HG03439 (cell line): ENCODE measurements at regions not wholly inside any gene's neighbourhood (a gene's known extent, or its start where the extent isn't known, plus 50 kb on each side); places are given as distances from the start of the nearest gene placed in this dataset.

Source experiments
- ATAC-seq: cut with Tn5 transposase; IDR thresholded peaks from one replicate; pipeline ENCODE4 v1.9.1; 2021; ENCODE audit warnings: mild to moderate bottlenecking, moderate library complexity; ENCODE audit not compliant: unreplicated experiment

GRCh38 chr2:60003076-60003475 is 550.4 kb downstream of the BCL11A start:
- no peak for ATAC-seq

DNA sequence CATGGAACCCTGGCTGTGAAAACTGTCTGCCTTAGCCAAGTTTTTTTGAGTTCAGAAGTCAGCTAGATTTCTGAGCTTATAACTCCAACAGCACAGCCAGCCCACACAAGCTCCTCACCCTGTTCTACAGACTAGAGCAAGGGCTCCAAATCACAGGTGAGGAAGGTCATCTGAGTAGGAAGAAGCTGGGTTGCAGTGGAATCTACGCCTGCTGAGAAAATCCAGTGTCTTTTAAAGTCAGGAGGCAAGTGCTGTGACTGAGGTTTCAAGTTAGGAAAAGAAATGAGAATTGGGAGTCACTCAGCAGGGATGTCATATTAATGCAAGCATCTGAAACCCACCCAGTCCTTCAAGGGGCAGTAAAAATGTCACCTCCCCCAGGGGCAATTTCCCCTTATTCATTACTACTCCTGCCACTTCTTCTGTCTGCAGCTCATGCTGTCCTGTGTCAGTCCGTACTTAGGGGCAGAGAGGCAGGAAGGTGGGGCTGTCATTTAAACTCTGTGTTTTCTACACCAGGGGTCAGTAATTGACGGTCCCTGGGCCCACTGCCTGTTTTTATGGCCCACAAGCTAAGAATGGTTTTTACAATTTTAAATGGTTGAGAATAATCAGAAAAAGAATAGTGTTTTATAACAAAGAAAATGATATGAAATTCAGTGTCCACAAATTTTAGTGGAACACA is 551.1 kb downstream of the BCL11A start:
- ATAC-seq, result no peak

GRCh38 chr2:60000686-60001085 is 552.8 kb downstream of the BCL11A start:
- no peak for ATAC-seq

DNA sequence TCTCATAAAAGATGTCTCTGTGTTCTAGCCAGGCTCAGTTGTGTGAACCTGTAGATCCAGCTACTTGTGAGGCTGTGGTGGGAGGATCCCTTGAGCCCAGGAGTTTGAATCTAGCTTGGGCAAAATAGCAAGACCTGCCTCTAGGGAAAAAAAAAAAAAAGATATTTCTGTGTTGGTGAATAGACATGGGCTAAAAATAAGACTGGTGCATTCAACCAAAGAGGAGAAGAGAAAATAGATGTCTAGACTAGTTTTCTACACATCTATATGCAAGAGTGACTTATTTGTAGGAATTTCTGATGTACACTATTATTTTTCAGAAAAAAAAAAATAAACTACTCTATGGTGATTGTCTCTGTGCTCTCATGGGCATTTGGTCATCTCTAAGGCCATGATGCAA is 555.1 kb downstream of the BCL11A start:
- ATAC-seq, result no peak

DNA sequence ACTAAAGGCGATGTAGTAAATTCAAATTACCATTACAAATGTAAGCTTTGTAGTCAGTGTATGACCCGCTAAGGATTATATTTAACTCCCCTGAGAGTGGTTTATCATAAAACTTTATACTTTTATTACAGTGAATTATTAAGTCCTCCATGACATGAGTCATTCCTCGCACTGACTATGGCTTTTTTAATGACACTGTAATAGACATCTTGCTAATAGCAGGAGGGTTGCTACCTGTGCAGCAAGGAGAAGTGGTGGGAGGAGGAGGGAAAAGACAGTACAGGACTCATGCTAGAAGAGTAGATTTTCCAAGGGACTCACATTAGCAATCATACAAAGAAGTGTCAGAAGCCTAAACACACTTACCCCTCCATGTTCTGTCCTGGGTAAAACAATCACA is 556.1 kb downstream of the BCL11A start:
- ATAC-seq, result no peak

DNA sequence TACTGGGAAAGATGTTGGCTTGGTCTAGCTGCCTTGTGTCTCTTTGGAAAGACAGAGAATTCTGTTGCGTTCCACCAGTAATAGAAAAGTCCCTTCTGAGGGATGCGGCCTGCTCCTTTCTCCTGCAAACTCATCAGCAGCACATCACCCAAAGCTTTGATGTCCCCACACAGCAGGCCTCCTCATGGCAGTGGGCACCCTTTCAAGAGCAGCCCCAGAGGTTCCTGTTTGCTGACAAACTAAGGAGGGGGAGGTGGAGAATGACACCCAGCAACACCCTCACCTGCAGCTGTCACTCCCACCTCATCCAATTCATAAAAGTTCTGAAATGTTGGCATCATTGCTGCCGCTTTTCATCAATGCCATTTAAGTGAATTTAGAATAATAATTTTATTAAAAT is 556.6 kb downstream of the BCL11A start:
- no peak for ATAC-seq

GRCh38 chr2:59993726-59994125 is 559.7 kb downstream of the BCL11A start:
- ATAC-seq, result no peak

GRCh38 chr2:59988341-59988740 is 565.1 kb downstream of the BCL11A start:
- ATAC-seq, result no peak

GRCh38 chr2:59986511-59986910 is 566.9 kb downstream of the BCL11A start:
- ATAC-seq, result no peak

DNA sequence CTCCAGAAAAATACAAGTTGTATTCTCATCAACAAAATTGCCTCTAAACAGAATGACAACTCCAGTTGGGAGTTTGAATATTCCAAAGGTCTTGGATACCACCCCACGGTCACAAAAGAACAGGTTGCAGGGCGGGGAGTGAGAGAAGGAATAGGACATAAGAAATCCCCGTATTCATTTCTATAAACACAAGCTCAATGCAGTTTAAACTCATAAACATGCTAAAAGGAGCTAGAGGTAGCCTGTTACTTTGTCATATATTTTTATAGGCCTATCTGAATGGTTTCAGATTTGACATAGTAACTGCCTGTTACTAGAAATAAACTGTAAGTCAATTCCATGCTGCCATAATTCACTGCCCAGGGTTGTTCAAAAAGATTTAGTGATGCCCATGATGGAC is 567.5 kb downstream of the BCL11A start:
- ATAC-seq, result no peak

- no peak for ATAC-seq
These were observed 579.2 kb downstream of the BCL11A start for GRCh38 chr2:59974051-59974766.

- ATAC-seq, result no peak
These were observed 584.3 kb downstream of the BCL11A start for GRCh38 chr2:59969161-59969560.

DNA sequence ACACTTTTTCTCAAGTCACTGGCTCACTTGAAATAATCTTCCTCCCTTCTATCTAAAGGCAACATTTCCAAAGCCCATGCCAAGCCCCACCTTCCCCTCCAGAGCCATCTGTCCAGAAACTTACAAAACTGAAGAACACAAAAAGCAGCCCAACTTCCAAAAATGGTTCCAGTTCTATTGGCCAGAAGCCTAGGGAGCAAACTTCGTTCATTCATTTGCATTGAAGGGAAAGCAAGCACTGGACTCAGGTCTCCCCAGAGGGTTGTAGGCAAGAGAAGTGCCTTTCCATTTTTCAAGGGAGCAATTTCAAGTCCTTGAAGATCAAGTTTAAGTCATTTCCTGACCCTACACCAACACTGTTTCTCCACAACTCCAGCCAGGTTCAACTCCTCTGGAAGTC is 585.0 kb downstream of the BCL11A start:
- no peak for ATAC-seq

DNA sequence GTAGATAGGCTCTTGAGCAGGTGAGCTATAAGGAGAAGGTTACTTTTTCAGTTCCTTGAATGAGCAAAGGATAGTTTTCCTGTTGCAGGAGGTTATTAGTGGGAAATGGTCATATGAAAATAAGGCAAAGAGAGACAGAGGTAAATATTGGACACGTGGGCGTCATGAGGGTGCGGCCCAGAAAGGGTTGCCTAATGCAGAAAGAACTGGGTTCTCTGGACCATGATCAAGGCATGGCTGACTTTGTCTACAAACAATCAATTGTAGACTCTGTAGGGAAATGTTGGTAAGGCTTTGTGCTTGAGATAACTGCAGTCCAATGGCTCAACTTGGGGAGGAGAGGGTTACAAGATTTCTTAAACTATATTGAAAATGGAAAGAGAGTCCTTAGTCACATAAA is 585.8 kb downstream of the BCL11A start:
- ATAC-seq, result no peak

GRCh38 chr2:59963157-59963556 is 590.3 kb downstream of the BCL11A start:
- no peak for ATAC-seq

- no peak for ATAC-seq
These were observed 591.7 kb downstream of the BCL11A start for GRCh38 chr2:59961746-59962145.

GRCh38 chr2:59959944-59960343 is 593.5 kb downstream of the BCL11A start:
- ATAC-seq, result no peak

DNA sequence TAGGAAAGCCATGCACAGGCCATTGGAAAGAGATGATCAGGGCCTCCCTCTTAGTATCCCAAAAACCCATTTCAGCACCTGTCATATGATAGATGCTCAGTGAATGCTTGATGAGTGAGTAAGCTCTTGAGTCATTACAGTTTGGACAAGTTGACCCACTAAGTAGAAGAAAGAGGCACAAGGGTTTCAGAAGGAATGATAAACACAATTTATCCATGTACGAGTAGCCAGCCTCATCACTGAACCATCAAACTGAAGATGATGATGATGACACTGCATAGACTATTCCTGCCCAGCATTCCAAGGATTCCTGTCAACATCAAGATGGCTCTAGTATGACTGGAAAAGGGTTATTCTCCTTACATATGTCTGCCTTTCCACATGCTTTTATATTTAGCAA is 596.0 kb downstream of the BCL11A start:
- ATAC-seq, result no peak

DNA sequence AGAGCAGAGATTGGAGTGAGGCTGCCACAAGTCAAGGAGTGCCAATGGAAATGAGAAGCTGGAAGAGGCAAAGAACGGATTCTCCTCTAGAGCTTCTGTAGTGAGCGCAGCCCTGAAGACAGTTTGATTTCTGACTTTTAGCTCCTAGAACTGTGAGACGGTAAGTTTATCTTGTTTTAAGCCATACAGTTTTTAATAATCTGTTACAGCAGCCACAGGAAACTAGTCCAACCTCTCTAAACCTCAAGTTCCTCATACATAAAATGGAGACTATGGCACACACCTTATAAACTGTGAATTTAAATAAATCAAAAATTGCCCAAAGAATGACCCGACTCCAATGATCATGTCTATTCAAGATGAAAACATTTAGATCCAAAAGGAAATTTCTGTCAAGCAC is 596.5 kb downstream of the BCL11A start:
- no peak for ATAC-seq

DNA sequence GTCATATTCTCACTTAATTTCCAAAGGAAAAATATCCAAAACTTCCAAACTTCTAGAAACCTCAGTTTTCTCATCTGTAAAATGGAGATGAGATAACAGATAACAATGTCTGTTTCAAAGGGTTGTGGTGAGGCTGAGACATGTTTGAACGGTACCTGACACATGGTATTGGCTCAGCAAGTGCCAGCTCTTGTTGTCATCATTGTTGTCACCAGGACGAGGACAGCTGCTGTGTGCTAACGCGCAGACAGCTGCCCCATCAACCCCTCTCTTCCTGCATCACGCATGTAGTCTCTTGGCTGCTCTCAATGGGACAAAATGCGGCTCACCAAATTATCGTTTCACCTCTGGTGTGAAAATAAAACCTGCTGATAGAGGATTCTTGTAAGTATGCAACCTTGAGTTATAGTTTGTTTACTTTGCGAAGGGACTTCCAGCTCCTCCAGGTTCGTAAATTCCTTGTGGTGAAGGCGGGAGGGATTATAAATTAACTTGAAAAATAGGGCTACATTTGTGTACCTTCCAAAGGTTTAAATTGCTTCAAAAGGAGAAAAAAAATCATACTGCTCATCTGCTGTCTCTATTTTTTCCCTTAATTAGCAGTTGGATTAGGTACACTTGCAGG is 605.4 kb downstream of the BCL11A start:
- ATAC-seq, result no peak

DNA sequence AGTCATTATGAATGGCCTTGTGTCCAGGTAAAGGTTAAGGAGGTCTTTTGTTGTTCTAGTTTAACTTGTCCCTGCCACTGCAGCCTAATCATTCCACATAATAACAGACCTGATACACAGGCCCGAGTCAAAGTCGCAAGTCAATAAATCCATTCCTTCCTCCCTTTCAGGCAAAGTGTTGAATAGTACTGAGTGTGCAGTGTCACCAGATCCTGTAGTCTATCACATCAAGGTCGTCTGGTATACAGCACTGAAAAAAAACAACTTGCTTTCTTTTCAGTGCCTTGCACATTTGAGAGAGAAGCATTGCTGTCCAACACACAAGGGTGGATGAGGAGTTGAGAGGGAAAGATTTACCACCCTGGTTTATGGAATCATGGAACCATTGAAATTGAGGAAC is 606.2 kb downstream of the BCL11A start:
- no peak for ATAC-seq

DNA sequence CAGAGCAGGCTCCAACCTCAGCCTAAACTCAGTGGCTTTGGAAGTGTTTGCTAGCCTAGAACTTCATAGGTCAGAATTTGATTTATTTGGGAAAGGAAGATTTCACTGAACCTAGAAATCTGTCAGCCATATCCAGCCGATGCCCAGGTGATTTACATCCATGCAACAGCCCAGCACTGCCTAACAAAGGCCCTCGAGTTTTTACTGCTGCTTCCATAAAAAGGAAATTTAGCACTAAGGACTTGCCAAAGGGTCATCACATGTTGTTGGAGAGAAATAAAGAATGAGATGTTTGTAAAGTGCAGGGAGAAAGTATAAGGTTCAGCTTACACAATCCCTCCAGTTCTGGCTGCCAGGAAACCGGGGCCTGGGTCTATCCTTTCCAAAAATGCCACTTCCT is 614.2 kb downstream of the BCL11A start:
- ATAC-seq, result no peak
